ENCODE measurements at regions not wholly inside any gene's neighbourhood (a gene's known extent, or its start where the extent isn't known, plus 50 kb on each side); places are given as distances from the start of the nearest gene placed in this dataset.

DNA sequence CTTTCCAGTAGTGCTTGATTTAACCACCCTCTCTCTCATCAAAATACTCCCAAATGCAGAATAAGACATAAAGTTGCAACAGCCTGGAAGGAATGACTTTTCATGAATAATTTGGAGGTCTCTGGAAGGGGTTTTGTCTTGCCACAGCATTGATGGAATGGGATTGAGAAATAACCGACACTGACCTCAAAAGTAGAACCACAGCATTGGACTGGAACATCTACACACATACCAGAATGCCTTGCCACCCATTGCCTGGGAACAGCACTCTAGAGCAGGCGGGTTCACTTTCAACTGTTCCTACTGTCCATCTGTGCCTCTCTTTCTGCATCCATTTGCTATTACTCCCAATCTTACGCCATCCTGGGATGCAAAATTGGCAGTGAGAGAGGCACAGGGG lies 149.1 kb upstream of the USP24 start:
- TF ChIP-seq, protein P1, sequence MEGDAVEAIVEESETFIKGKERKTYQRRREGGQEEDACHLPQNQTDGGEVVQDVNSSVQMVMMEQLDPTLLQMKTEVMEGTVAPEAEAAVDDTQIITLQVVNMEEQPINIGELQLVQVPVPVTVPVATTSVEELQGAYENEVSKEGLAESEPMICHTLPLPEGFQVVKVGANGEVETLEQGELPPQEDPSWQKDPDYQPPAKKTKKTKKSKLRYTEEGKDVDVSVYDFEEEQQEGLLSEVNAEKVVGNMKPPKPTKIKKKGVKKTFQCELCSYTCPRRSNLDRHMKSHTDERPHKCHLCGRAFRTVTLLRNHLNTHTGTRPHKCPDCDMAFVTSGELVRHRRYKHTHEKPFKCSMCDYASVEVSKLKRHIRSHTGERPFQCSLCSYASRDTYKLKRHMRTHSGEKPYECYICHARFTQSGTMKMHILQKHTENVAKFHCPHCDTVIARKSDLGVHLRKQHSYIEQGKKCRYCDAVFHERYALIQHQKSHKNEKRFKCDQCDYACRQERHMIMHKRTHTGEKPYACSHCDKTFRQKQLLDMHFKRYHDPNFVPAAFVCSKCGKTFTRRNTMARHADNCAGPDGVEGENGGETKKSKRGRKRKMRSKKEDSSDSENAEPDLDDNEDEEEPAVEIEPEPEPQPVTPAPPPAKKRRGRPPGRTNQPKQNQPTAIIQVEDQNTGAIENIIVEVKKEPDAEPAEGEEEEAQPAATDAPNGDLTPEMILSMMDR (conservative IDR thresholded peaks at IDR 0.05; ENCODE audit: low read depth, low read length), result no peak
- TF ChIP-seq EZH2 (IDR thresholded peaks at IDR 0.05; ENCODE audit: low read length, unreplicated experiment), result no peak
- no peak for TF ChIP-seq EZH2phosphoT487 (IDR thresholded peaks at IDR 0.05; ENCODE audit: borderline replicate concordance, low read length)
